GM12865 (cell line): ENCODE measurements at regions not wholly inside any gene's neighbourhood (a gene's known extent, or its start where the extent isn't known, plus 50 kb on each side); places are given as distances from the start of the nearest gene placed in this dataset.

Experiments used
- DNase-seq: peaks from one replicate; pipeline ENCODE4 v3.0.0; 2010; ENCODE audit warnings: low read depth
- H3K4me3 ChIP-seq: 2 replicates; pipeline ENCODE4 v1.5.1; 2011; ENCODE audit warnings: mild to moderate bottlenecking, low read depth, low read length, control low read depth
- TF ChIP-seq, protein P1 (sequence below): IDR thresholded peaks from 2 replicates; pipeline ENCODE4 v1.5.1; 2011; ENCODE audit warnings: low read length, control low read depth, low read depth, inconsistent platforms; ENCODE audit not compliant: insufficient read depth; ENCODE audit errors: missing control alignments

- no peak for DNase-seq
- TF ChIP-seq, protein P1, sequence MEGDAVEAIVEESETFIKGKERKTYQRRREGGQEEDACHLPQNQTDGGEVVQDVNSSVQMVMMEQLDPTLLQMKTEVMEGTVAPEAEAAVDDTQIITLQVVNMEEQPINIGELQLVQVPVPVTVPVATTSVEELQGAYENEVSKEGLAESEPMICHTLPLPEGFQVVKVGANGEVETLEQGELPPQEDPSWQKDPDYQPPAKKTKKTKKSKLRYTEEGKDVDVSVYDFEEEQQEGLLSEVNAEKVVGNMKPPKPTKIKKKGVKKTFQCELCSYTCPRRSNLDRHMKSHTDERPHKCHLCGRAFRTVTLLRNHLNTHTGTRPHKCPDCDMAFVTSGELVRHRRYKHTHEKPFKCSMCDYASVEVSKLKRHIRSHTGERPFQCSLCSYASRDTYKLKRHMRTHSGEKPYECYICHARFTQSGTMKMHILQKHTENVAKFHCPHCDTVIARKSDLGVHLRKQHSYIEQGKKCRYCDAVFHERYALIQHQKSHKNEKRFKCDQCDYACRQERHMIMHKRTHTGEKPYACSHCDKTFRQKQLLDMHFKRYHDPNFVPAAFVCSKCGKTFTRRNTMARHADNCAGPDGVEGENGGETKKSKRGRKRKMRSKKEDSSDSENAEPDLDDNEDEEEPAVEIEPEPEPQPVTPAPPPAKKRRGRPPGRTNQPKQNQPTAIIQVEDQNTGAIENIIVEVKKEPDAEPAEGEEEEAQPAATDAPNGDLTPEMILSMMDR = no peak
- H3K4me3 ChIP-seq = no peak overlapping the region
These were observed 140.6 kb upstream of the PHACTR1 start for GRCh38 chr6:12575961-12576360.

GRCh38 chr6:12576389-12576788, 140.2 kb upstream of the PHACTR1 start:
- no peak for DNase-seq
- TF ChIP-seq, protein P1 = no peak
- H3K4me3 ChIP-seq = no peak overlapping the region

DNA sequence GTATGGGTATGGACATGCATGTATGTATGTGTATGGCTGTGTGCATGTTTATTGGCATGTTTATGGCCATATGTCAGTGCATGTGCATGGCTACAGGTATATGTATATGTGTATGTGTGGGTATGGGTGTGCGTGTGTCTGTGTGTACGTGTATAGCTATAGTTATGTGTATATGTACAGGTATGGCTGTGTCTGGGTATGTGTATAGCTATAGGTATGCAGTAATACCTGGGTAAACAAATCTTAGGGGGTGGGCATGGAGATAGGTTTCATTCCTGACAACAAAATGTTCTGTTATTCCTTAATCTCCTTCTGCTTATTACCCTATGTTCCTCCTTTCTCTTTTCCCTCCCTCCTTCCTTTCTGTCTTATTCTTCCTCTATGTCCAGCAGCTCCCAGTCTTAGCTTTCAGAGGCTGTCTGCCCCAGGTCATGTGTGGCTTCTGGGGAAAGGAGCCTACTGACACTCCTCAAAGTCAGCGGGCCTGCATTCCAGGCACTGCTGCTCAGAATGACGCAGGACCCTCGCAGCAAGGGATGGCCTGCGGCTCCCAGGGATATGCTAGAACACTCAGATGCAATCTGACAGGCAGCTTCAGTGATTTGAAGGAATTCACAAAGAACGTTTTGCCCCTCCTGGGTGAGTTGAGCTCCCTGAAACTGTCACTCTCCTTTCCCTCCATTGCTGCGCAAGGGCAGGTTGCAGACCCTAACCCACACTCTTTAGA, 139.3 kb upstream of the PHACTR1 start:
- TF ChIP-seq, protein P1 = no peak
- no peak overlapping the region for H3K4me3 ChIP-seq
- no peak for DNase-seq

GRCh38 chr6:12578097-12578496, 138.5 kb upstream of the PHACTR1 start:
- DNase-seq = no peak
- H3K4me3 ChIP-seq = no peak overlapping the region
- TF ChIP-seq, protein P1 = no peak

DNA sequence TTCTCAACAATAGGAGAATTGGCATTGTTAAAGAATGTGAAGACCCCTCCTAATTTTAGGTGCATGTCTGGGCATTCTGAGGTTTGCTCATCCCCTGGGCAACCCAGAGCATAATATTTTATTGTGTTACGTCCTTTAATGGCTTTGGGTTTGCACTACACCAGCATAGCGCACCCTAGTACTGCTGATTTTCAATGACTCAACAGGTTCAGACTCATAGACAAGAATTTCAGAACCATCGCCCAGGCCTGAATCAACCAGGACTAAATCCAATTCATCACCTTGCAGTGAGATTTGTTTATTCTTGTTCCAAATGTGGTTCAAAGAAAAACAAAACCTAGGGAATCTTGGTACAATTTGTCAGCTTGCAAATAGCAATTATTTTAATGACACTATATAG, 137.8 kb upstream of the PHACTR1 start:
- DNase-seq = no peak
- TF ChIP-seq, protein P1 = no peak
- no peak overlapping the region for H3K4me3 ChIP-seq

GRCh38 chr6:12580290-12580689, 136.3 kb upstream of the PHACTR1 start:
- TF ChIP-seq, protein P1 = no peak
- no peak overlapping the region for H3K4me3 ChIP-seq
- no peak for DNase-seq
